Stimulated activated CD8-positive, alpha-beta memory T cell treated with anti-CD3 and anti-CD28 coated beads, Interleukin-15, amount 100 ng/mL, for 4 hours (primary cell): ENCODE measurements at regions not wholly inside any gene's neighbourhood (a gene's known extent, or its start where the extent isn't known, plus 50 kb on each side); places are given as distances from the start of the nearest gene placed in this dataset.

Experiments used
- DNase-seq, 2 donors: peaks; one replicate each; pipeline ENCODE4 v3.0.0-alpha.2; 2020; ENCODE audit warnings: low read depth in 2 of 2

GRCh38 chr11:59302991-59303390 lies 55.7 kb upstream of the OR5AN1 start:
- DNase-seq = no peak

- DNase-seq = no peak
These were observed 63.3 kb upstream of the OR5AN1 start for GRCh38 chr11:59295435-59295834.

GRCh38 chr11:59292611-59293010 lies 66.1 kb upstream of the OR5AN1 start:
- no peak for DNase-seq

GRCh38 chr11:59291228-59291627 lies 67.5 kb upstream of the OR5AN1 start:
- no peak for DNase-seq

GRCh38 chr11:59289356-59290181 lies 69.1 kb upstream of the OR5AN1 start:
- DNase-seq = no peak

GRCh38 chr11:59285716-59286260 lies 72.9 kb upstream of the OR5AN1 start:
- DNase-seq = no peak

GRCh38 chr11:59284773-59285129 lies 72.0 kb upstream of the MPEG1 start:
- no peak for DNase-seq

GRCh38 chr11:59283825-59284772 lies 71.4 kb upstream of the MPEG1 start:
- peak in 1 of 2 donors; percentile 10 for DNase-seq

- DNase-seq = no peak
These were observed 70.6 kb upstream of the MPEG1 start for GRCh38 chr11:59283311-59283710.

- no peak for DNase-seq
These were observed 68.5 kb upstream of the MPEG1 start for GRCh38 chr11:59281177-59281576.

GRCh38 chr11:59273373-59273841 lies 60.7 kb upstream of the MPEG1 start:
- no peak for DNase-seq

- no peak for DNase-seq
These were observed 60.1 kb upstream of the MPEG1 start for GRCh38 chr11:59272771-59273372.

- DNase-seq = no peak
These were observed 59.1 kb upstream of the MPEG1 start for GRCh38 chr11:59271811-59272327.

GRCh38 chr11:59271247-59271755 lies 58.6 kb upstream of the MPEG1 start:
- DNase-seq = no peak

GRCh38 chr11:59267736-59268475 lies 55.2 kb upstream of the MPEG1 start:
- DNase-seq = no peak

GRCh38 chr11:59267196-59267595 lies 54.5 kb upstream of the MPEG1 start:
- DNase-seq = no peak

GRCh38 chr11:59266491-59266890 lies 53.8 kb upstream of the MPEG1 start:
- DNase-seq = no peak

- no peak for DNase-seq
These were observed 53.0 kb upstream of the MPEG1 start for GRCh38 chr11:59265735-59266134.

- DNase-seq = no peak
These were observed 52.0 kb upstream of the MPEG1 start for GRCh38 chr11:59264736-59265135.

- no peak for DNase-seq
These were observed 50.6 kb upstream of the MPEG1 start for GRCh38 chr11:59263225-59263894.
